ENCODE measurements at regions not wholly inside any gene's neighbourhood (a gene's known extent, or its start where the extent isn't known, plus 50 kb on each side); places are given as distances from the start of the nearest gene placed in this dataset.

GRCh38 chr6:115592025-115592424 is 468.7 kb downstream of the FRK start:
- no peak overlapping the region for H3K27ac ChIP-seq (ENCODE audit: low read depth)
- Mint-ChIP-seq H3K27ac (no peak overlapping the region), H3K4me3 (no peak overlapping the region), H3K27me3 (ENCODE audit: insufficient read depth, low read depth, poor library complexity) (peaks cover 2% of the 10 kb centered on the region), H3K36me3 (ENCODE audit: low read depth) (no peaks in the 10 kb centered on the region), H3K9me3 (peaks cover 5% of the 10 kb centered on the region; the same call in 1 of the 3 replicates), H3K4me1 (no peaks in the 10 kb centered on the region)
- no peaks in the 10 kb centered on the region for H4K20me1 ChIP-seq (replicated peaks; ENCODE audit: insufficient read depth)
- H3K4me2 ChIP-seq = no peak overlapping the region
- DNase-seq (ENCODE audit: low spot score) (no peak), ATAC-seq (no peak)
- no peaks in the 10 kb centered on the region for H3K36me3 ChIP-seq (ENCODE audit: insufficient read depth)
- no peaks in the 10 kb centered on the region for H3K4me1 ChIP-seq (ENCODE audit: insufficient read depth)
- no peak overlapping the region for H3K4me3 ChIP-seq
- H2AFZ ChIP-seq = no peak overlapping the region
- no peaks in the 10 kb centered on the region for H3K9me2 ChIP-seq (ENCODE audit: insufficient read depth)
- H3K27me3 ChIP-seq (ENCODE audit: insufficient read depth) = no peaks in the 10 kb centered on the region
- no peaks in the 10 kb centered on the region for H3K79me2 ChIP-seq (replicated peaks; ENCODE audit: insufficient read depth)
- TF ChIP-seq REST (IDR thresholded peaks at IDR 0.05; ENCODE audit: unreplicated experiment) = no peak
- no peak for TF ChIP-seq ZNF114 (CRISPR knock-in tag; IDR thresholded peaks at IDR 0.05)
- TF ChIP-seq ZNF462 (CRISPR knock-in tag; IDR thresholded peaks at IDR 0.05) = no peak
- TF ChIP-seq CREB1 (CRISPR knock-in tag; IDR thresholded peaks at IDR 0.05; ENCODE audit: low read depth) = no peak
- TF ChIP-seq ZNF331 (CRISPR knock-in tag; IDR thresholded peaks at IDR 0.05; ENCODE audit: low read depth) = no peak
- no peak for TF ChIP-seq EZH2phosphoT487 (IDR thresholded peaks at IDR 0.05; ENCODE audit: unreplicated experiment)
- TF ChIP-seq JUNB (IDR thresholded peaks at IDR 0.05; ENCODE audit: unreplicated experiment) = no peak
- no peak for TF ChIP-seq POLR2AphosphoS5 (IDR thresholded peaks at IDR 0.05; ENCODE audit: low read depth)
- no peak for TF ChIP-seq CTCF (conservative IDR thresholded peaks at IDR 0.05; ENCODE audit: low read depth in 2 of 2)
- no peak for TF ChIP-seq EZH2 (IDR thresholded peaks at IDR 0.05; ENCODE audit: low read depth, unreplicated experiment)
- no peak for TF ChIP-seq NANOG (IDR thresholded peaks at IDR 0.05; ENCODE audit: borderline replicate concordance)
- no peak for TF ChIP-seq ETS1 (IDR thresholded peaks at IDR 0.05)
- no peak for TF ChIP-seq STAT1 (IDR thresholded peaks at IDR 0.05; ENCODE audit: unreplicated experiment)
- no peaks in the 10 kb centered on the region for H3F3A ChIP-seq (replicated peaks; ENCODE audit: low read depth)

Data from GM23338 (cell line).